CD4-positive, alpha-beta T cell treated with Interleukin-17A for 1 hour (primary cell): ENCODE measurements at regions not wholly inside any gene's neighbourhood (a gene's known extent, or its start where the extent isn't known, plus 50 kb on each side); places are given as distances from the start of the nearest gene placed in this dataset.

Experiments used
- DNase-seq: peaks from one replicate; pipeline ENCODE4 v3.0.0-alpha.2; 2020

- no peak for DNase-seq
These were observed 200.0 kb upstream of the ARHGAP24 start for GRCh38 chr4:85274955-85275354.

DNA sequence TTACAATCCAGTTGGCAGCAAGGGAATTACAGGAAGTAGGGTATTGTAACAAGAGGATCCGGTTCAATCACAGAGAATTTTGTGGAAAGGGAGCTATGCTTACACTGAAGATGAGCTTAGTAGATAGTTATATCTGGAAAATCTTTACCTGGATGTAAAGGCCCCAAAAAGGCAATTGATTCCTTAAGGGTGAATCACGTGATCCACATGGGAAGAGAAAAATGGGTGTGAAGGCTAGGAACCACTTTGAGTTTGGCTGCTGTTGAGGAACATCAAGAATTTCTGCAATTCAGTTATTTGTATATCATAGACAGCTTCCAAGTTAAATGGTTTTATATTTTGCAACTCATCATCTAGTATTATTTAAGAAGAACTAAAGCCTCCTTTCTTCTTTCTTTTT is 194.0 kb upstream of the ARHGAP24 start:
- no peak for DNase-seq

GRCh38 chr4:85291226-85291625 is 183.7 kb upstream of the ARHGAP24 start:
- DNase-seq, result no peak

DNA sequence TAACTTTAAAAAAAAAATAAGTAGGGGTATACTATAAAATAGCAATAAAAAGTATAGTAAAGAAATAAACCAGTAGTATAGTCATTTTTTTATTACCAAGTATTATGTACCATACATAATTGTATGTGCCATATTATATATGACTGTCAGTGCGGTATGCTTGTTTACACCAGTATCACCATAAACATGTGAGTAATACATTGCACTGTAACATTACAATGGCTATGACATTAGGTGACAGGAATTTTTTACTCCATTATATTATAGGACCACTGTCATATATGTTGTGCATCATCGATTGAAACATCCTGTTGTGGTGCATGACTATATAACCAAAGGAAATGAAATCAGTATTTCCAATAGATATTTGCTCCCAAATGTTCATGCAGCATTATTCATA is 176.9 kb upstream of the ARHGAP24 start:
- no peak for DNase-seq

DNA sequence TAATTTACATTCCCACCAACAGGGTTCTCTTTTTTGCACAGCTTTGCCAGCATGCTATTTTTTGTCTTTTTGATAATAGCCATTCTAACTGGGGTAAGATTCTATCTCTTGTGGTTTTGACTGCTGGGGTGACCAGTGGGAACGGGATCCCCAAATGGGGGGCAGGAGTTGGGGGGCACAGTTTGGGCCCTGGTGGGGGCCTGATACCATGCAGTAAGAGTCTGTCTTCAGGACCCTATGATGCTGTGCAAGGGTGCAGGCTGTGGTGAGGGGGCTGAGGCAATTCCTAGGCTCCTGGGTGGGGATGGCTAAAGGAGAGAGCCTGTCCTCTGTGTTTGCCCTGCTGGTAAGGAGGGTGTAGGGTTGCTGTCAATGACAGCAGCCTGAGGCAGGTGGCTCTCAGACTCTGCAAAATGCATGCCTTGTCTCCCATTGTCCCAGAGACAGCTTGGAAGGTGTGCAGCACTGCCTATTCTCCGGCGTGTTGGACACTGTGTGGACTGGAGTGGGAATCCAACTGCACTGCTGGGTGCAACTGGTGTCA is 172.7 kb upstream of the ARHGAP24 start:
- DNase-seq, result no peak

DNA sequence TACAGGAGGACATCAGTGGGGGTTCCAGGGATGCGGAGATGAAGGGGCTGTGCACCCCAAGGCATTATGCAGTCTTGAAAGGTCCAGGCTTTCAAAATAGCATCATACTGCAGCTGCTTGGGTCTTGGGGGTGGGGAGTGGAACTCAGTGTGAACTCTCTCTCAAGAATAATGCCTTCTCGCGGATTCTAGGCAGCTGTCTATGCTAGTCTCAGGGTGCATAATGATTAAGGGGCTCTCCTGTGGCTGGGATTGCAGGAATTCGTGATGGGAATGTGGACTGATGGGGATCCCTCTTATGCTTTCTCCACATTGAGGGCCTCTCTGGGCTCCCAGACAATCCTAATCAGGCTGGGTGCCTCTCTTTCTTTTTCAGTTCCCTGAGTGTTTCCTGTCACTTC is 172.2 kb upstream of the ARHGAP24 start:
- DNase-seq, result no peak

- no peak for DNase-seq
These were observed 156.5 kb upstream of the ARHGAP24 start for GRCh38 chr4:85318415-85318814.

DNA sequence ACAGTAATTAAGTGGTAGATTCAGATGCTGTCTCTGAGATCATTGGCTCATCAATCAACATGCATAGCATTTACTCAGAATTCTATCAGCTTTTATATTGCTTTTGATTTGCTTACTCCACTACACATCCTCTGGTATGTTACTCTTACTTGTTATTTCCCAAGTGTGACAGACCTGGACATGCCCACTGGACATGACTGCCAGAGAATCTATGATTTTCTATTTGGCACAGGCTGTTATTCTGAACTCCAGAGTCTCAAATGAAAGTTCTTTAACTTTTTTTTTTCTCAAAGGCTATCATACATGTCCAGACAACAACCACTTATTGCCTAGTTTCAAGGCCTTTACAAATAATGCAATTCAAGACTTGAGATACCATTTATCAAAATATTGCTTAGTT is 116.1 kb upstream of the ARHGAP24 start:
- DNase-seq, result no peak

DNA sequence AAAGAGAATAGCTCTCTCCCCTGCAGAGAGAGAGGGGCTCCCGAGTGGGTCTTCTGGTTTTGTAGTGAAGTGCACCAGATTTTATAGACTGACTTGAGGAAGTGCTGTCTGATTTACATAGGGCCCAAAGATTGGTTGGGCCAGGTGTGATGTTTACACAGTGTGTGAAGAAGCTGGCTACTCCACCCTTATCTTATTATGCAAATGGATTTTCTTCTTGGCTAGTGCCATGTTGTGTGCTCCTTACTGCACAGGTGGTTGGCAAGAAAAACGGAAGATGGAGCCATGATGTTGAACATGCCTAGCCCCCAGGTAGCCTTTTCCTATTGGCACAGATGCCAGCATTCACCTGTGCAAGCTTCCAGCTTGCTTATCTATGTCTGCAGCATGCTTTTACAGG is 112.4 kb upstream of the ARHGAP24 start:
- DNase-seq, result no peak

DNA sequence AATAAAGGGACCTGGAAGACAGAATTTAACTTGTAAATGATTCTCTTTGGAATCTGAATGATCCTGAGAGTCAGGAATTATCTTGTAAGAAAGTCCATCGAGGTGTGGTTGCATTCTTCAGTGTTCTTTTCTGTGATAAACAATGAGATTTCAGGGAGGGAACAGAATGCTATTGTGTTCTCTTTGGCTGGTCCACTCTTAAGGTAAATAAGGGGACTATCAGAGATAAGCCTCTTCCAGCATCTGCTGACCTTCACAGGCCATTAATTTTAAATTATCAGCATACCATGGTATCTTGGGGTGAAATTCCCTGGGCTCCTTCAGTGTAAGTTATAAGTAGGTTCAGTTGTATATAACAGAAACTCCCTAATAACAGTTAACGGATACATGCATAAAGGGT is 107.1 kb upstream of the ARHGAP24 start:
- DNase-seq, result no peak

- no peak for DNase-seq
These were observed 106.7 kb upstream of the ARHGAP24 start for GRCh38 chr4:85368240-85368639.

DNA sequence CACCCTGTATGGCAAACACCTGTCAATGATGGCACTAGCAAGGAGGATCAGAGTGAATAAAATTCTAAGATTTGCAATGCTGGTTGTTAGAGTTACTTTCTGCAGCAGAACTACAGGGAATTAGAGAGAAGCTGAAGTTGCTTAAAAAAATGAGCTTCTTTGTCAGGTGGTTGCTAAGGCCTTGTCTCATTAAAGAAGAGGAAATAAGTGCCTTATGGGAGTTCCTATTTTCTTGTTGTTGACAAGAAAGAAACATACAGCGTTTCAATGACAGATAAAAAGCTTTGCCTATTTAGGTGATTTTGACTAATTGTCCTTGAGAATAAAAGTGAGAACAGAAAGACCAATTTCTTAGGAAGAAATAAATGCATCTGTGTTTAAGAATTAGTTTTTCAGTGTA is 106.0 kb upstream of the ARHGAP24 start:
- no peak for DNase-seq

DNA sequence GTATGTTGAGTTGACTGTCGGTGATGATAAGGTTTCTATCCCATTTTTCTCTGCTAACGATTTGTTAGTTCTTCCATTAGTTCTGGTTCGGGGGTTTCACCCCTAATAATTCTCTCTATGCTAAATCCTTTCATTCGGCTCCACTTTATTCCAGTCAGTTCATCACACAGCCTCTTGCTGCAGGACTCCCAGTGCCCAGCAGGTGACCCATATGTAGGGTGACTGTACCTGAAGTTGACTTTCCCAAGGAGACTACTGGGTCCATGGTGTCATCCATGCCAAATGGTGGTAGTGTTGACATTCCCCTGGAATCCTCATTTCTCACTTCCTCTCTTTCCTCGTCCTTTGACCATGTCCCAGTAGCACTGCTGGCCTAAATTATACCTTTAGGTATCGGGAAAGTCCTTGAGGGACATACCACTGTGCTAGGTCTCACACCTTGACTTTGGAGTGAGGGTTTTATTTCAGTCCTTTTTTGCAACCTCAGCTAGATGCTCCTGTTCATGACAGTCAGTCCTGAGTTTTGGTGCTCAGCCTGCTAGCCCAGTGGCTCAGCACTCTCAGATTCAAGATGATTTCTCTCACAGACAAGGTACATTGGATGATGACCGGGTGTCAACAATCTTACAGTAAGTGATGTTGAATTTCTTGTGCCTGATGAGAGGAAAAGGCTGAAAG is 105.1 kb upstream of the ARHGAP24 start:
- DNase-seq, result no peak

DNA sequence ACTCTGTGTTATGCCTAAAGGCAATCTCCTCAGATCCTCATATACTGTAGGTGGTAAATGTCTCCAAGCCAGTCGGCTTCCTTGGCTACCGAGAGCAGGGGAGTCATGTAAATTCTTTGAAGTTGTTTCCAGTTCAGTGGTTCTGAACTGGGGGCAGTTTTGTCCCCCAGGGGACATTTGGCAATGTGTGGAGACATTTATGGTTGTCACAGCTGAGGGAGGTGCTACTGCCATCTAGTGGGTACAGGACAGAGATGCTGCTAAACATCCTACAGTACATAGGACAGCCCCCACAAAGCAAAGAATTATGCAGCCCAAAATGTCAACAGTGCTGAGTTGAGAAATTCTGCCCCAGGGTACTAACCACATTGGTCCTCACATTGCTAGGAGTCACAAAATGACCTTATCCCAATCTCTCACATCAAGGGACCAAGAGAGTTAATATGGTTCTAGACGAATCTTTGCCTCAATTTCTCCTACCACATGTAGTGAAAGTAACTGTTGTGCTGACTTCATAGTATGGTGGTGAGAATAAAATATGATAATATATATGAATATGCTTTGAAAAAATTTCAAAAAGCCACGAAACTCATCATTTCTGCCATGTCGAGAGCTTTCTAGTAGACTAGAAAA is 104.4 kb upstream of the ARHGAP24 start:
- DNase-seq, result no peak

DNA sequence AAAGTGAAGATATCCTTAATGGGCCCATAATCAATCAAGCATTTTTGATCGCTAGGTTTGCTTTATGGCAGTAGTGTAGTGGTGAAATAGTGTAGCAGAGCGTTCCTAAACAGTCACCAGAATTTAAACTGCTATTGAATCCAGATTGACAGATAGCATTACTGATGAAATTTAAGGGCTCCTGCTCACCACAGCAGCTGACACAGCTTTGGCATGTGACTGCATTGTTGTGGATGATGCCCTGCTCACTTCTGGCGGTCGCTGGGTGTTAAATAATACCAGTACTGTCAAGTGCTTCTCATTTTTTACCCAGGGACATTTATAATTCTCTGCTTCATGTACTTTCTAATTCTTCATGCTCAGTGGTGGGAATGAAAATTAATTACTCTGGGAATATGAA is 102.0 kb upstream of the ARHGAP24 start:
- DNase-seq, result no peak

DNA sequence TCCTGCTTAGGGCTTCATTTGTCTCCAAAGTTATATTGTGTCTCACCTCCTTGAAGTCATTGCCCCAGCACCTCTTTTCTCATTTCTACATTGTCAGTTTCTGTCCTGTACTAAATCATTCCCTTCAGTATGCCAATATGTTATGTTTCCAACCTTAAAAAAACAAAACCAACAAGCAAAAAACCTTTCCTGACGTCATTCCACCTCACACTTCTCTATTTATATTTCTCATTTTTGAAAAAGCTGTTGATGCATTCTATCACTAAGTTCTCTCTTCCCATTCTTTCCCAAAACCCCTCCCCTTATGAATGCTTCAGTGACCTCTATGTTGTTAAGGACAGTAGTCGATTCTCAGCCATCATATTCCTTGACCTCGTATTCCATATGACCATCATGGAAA is 98.7 kb upstream of the ARHGAP24 start:
- DNase-seq, result no peak

GRCh38 chr4:85381968-85382367 is 93.0 kb upstream of the ARHGAP24 start:
- DNase-seq, result no peak

DNA sequence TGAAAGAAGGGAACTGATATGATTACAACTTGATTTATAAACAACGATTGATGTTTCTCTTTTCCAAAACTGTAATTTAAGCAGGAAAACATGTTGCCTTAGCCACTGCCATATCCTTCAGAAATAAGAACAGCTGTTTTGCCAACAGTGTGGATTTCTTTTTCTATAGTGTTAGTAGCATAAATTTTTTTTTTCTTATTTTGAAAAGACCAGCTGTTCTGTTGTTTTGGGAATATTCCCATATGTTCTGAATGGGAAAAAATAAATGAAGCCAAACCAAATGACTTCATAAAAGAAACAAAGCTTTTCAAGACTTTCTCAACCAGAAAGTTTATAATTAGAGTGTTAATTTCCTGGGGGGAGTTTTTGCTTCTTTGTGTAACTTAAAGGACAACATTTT is 83.9 kb upstream of the ARHGAP24 start:
- DNase-seq, result no peak

DNA sequence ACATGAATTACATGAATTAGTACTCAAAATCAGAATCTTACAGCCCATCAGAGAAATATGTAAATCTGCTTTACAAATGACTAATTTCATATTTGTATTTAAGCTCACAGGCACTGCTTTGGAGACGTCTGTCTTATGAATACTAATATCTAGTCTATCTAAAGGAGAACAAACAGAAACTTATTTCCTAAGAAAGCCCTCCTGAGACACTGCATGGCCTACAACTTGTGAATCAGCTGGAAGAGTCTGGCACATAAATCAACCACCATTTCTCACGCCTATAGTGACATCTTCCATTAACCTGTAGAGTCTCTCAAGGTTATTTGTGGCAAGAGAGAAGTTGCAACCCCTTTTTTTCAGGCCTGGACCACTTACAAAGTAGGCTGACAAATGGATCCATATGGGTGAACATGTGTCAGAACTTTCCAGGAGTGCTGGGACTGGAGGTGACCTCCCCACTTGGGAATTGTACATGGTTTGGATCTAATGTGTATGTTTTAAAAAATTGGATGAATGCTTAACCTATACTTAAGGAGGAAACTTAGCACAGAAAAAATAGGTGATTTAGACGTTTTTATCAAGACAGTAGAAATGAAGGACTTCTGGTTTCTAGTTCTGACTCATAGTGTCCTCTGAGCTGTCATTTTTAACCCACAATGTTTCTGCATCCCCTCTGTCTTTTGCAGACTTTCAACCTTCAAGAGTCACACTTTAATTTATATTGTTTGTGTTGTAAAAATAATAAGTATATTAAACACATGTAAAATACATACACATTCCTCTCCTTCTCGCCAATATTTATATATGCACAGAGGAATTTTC is 83.2 kb upstream of the ARHGAP24 start:
- no peak for DNase-seq

- no peak for DNase-seq
These were observed 81.7 kb upstream of the ARHGAP24 start for GRCh38 chr4:85393201-85393600.

DNA sequence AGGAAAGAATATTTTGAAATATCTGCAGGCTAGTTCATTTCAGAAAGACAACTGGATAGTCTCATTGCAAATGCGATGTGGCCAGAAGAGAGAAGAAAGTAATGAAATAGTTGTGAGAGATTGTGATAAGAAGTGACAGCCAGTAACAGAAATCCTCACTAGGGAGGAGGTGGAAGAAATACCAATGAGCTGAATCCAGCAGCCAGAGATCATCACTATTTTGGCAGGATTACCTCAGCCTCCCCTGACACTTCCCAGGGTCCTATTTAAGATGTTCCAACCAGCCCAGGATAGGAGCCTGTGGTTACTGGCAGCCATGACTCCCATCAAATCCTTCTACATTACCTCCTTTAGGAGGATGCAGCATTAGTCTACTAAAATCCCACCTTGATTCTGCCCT is 76.7 kb upstream of the ARHGAP24 start:
- DNase-seq, result no peak

GRCh38 chr4:85399270-85399669 is 75.7 kb upstream of the ARHGAP24 start:
- DNase-seq, result no peak

- no peak for DNase-seq
These were observed 72.6 kb upstream of the ARHGAP24 start for GRCh38 chr4:85402371-85402770.

- no peak for DNase-seq
These were observed 68.8 kb upstream of the ARHGAP24 start for GRCh38 chr4:85406185-85406584.
